DND-41 (cell line): ENCODE measurements at regions not wholly inside any gene's neighbourhood (a gene's known extent, or its start where the extent isn't known, plus 50 kb on each side); places are given as distances from the start of the nearest gene placed in this dataset.

ENCODE experiments used
- EZH2 ChIP-seq: IDR thresholded peaks from 3 replicates; pipeline ENCODE4 v1.6.1; 2012; ENCODE audit warnings: borderline replicate concordance, low read depth, mild to moderate bottlenecking, moderate library complexity, low read length, inconsistent platforms; ENCODE audit not compliant: severe bottlenecking
- TF ChIP-seq, protein P1 (sequence below): IDR thresholded peaks from 2 replicates; pipeline ENCODE4 v1.5.1; 2012; ENCODE audit warnings: borderline replicate concordance, low read length, moderate library complexity, mild to moderate bottlenecking; ENCODE audit not compliant: poor library complexity, severe bottlenecking; ENCODE audit errors: extremely low read depth

GRCh38 chr12:98256830-98257229 is 258.6 kb upstream of the TMPO start:
- TF ChIP-seq, protein P1, sequence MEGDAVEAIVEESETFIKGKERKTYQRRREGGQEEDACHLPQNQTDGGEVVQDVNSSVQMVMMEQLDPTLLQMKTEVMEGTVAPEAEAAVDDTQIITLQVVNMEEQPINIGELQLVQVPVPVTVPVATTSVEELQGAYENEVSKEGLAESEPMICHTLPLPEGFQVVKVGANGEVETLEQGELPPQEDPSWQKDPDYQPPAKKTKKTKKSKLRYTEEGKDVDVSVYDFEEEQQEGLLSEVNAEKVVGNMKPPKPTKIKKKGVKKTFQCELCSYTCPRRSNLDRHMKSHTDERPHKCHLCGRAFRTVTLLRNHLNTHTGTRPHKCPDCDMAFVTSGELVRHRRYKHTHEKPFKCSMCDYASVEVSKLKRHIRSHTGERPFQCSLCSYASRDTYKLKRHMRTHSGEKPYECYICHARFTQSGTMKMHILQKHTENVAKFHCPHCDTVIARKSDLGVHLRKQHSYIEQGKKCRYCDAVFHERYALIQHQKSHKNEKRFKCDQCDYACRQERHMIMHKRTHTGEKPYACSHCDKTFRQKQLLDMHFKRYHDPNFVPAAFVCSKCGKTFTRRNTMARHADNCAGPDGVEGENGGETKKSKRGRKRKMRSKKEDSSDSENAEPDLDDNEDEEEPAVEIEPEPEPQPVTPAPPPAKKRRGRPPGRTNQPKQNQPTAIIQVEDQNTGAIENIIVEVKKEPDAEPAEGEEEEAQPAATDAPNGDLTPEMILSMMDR: no peak
- TF ChIP-seq EZH2: no peak
